ENCODE measurements at regions not wholly inside any gene's neighbourhood (a gene's known extent, or its start where the extent isn't known, plus 50 kb on each side); places are given as distances from the start of the nearest gene placed in this dataset.

DNA sequence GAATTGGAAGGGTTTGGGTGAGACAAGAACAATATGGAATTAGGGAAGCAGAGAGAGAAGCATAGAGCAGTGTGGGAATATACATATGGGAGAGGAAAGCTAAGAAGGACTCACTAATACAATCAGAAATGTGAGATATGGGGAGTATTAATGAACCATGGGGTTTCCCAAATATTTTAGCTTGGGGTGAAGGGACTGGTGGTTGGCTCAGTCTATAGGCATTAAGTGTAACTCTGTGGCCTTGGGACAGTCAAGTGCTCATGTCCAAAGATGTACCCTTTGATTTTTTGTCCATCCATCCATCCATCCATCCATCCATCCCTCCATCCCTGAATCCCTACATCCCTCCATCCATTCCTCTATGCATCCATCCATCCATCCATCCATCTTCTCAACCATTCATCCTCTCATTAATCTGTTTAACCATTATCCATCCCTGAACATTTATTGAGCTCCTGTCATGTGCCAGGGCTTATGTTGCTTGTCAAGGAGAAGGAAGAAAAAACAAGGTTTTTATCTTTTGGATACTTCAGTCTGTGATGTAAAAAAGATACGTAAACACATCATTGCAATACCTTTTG lies 263.4 kb upstream of the CHD6 start (continued):
- no peak for TF ChIP-seq CEBPB (IDR thresholded peaks at IDR 0.05; ENCODE audit: borderline replicate concordance in 1 of 2, low read depth in 2 of 2, low read length in 2 of 2)
- no peak for TF ChIP-seq CBX5 (IDR thresholded peaks at IDR 0.05; ENCODE audit: low read depth)
- TF ChIP-seq, protein P1, sequence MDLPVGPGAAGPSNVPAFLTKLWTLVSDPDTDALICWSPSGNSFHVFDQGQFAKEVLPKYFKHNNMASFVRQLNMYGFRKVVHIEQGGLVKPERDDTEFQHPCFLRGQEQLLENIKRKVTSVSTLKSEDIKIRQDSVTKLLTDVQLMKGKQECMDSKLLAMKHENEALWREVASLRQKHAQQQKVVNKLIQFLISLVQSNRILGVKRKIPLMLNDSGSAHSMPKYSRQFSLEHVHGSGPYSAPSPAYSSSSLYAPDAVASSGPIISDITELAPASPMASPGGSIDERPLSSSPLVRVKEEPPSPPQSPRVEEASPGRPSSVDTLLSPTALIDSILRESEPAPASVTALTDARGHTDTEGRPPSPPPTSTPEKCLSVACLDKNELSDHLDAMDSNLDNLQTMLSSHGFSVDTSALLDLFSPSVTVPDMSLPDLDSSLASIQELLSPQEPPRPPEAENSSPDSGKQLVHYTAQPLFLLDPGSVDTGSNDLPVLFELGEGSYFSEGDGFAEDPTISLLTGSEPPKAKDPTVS (IDR thresholded peaks at IDR 0.05; ENCODE audit: low read depth, low read length): no peak
- TF ChIP-seq RB1 (IDR thresholded peaks at IDR 0.05; ENCODE audit: borderline replicate concordance): no peak

DNA sequence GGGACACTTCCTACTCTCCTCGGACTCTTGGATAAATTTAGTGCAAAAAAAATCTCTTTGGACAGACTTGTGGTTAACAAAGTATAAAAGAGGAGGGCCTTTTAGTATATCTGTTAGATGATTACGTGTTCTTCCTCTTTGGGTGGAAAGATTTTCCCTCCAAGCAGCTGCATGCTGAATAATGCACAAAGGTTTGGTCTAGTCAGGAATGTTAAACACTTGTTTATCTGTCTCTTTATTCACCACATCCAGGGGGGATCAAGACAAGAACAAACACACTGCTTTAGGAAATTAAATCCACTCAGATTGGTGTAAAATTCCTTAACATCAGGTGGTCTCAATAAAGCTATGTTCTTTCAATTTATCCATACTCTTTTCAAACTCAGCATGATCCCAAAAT lies 260.9 kb upstream of the CHD6 start:
- no TSS peak for BruUV-seq (replicated peaks)
- no peak overlapping the region for H3K4me2 ChIP-seq (ENCODE audit: control insufficient read depth, insufficient read depth)
- POLR2A ChIA-PET: no interaction called here
- H3K4me3 ChIP-seq: no peak overlapping the region
- TF ChIP-seq POLR2A (IDR thresholded peaks at IDR 0.05; ENCODE audit: low read depth, low read length) (no peak), POLR2AphosphoS2 (IDR thresholded peaks at IDR 0.05; ENCODE audit: low read depth, low read length) (no peak)
- no peaks in the 10 kb centered on the region; the same call in 2 of the 3 replicates for H3K9me3 ChIP-seq (replicated peaks; ENCODE audit: control insufficient read depth, insufficient read depth, low read length)
- no peaks in the 10 kb centered on the region for H3K79me2 ChIP-seq (ENCODE audit: control insufficient read depth, insufficient read depth, low read length)
- no peak for FAIRE-seq
- no peak overlapping the region for H3K9ac ChIP-seq (ENCODE audit: control insufficient read depth, insufficient read depth, low read length)
- in situ Hi-C loops (cut with MboI): no loop called here
- SMC1A ChIA-PET (ENCODE audit: uncharacterized antibody, unreplicated experiment): no interaction called here
- H2AFZ ChIP-seq (ENCODE audit: control insufficient read depth, low read depth, low read length): no peak overlapping the region
- no peaks in the 10 kb centered on the region for H3K4me1 ChIP-seq (ENCODE audit: control insufficient read depth, insufficient read depth, low read length)
- ATAC-seq: no peak
- no peaks in the 10 kb centered on the region for H3K36me3 ChIP-seq (ENCODE audit: control insufficient read depth in 2 of 2, insufficient read depth in 2 of 2, low read length in 1 of 2)
- DNase-seq (ENCODE audit: low read depth, low spot score): no peak
- CTCF ChIA-PET: no interaction called here
- intact Hi-C loops (cut with micrococcal nuclease; ENCODE audit: unreplicated experiment): no loop called here
- no peaks in the 10 kb centered on the region for H4K20me1 ChIP-seq (ENCODE audit: control insufficient read depth, insufficient read depth)
- H3K27me3 ChIP-seq (replicated peaks in 1 of 2; ENCODE audit: control insufficient read depth in 2 of 2, insufficient read depth in 2 of 2, low read length in 1 of 2): no peaks in the 10 kb centered on the region
- WGBS (ENCODE audit: insufficient coverage, insufficient replicate concordance, low lambda C conversion rate, missing lambda C conversion rate): 0% methylated on average over 2 of the region's 2 CpGs
- no peak overlapping the region for H3K27ac ChIP-seq (ENCODE audit: control insufficient read depth, insufficient read depth)
- RAD21 ChIA-PET (ENCODE audit: unreplicated experiment): no interaction called here
